HG03575 (cell line): ENCODE measurements at regions not wholly inside any gene's neighbourhood (a gene's known extent, or its start where the extent isn't known, plus 50 kb on each side); places are given as distances from the start of the nearest gene placed in this dataset.

Experiments used
- ATAC-seq: cut with Tn5 transposase; IDR thresholded peaks from one replicate; pipeline ENCODE4 v1.9.1; 2021; ENCODE audit not compliant: unreplicated experiment, insufficient number of reproducible peaks, low FRiP score; ENCODE audit errors: extremely low read depth

- no peak for ATAC-seq
These were observed 61.0 kb upstream of the RAD23B start for GRCh38 chr9:107222020-107222522.

- ATAC-seq: no peak
These were observed 59.7 kb upstream of the RAD23B start for GRCh38 chr9:107223381-107223780.

- no peak for ATAC-seq
These were observed 58.8 kb upstream of the RAD23B start for GRCh38 chr9:107224252-107224651.

- ATAC-seq: no peak
These were observed 56.7 kb upstream of the RAD23B start for GRCh38 chr9:107226421-107226820.

- no peak for ATAC-seq
These were observed 55.3 kb upstream of the RAD23B start for GRCh38 chr9:107227774-107228173.

- ATAC-seq: no peak
These were observed 54.5 kb upstream of the RAD23B start for GRCh38 chr9:107228496-107229039.

GRCh38 chr9:107229241-107229741 is 53.8 kb upstream of the RAD23B start:
- no peak for ATAC-seq
